Caki2 (cell line): ENCODE measurements at regions not wholly inside any gene's neighbourhood (a gene's known extent, or its start where the extent isn't known, plus 50 kb on each side); places are given as distances from the start of the nearest gene placed in this dataset.

Experiments used
- DNase-seq: peaks from one replicate; pipeline ENCODE4 v3.0.0-alpha.2; 2015; ENCODE audit warnings: low read depth
- in situ Hi-C: cut with HindIII; loops from 2 replicates; pipeline ENCODE4 v1.10.0; 2016; ENCODE audit warnings: low sequenced_read_pairs, low pct_unique_long_range_greater_than_20kb, mixed read lengths

DNA sequence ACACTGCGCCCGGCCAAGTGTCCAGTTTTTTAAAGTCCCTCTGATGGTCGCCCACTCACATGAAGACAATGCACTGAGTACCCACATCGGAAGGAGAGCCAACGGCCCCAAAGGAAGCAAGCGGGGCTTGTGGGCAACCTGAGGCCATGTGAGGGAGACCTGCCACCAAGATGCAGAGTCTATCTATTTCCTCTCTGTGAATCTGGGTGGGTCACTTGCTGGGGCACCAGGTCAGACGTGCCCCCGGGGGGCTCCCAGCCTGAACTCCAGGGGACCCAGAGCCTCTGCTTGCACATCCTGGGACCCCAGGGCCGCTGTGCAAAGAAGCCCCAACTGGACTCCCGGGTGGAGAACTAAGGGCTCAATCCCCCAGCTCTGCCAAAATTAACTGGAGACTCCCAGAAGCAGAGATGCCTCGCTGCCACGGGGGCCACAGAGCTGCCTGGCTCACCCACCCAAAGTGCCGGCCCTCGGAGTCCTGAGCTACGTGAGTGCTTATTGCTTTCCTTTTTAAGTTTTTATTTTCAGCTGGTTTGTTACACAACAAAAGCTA is 106.4 kb downstream of the BRD1 start:
- in situ Hi-C loops = no loop called here

DNA sequence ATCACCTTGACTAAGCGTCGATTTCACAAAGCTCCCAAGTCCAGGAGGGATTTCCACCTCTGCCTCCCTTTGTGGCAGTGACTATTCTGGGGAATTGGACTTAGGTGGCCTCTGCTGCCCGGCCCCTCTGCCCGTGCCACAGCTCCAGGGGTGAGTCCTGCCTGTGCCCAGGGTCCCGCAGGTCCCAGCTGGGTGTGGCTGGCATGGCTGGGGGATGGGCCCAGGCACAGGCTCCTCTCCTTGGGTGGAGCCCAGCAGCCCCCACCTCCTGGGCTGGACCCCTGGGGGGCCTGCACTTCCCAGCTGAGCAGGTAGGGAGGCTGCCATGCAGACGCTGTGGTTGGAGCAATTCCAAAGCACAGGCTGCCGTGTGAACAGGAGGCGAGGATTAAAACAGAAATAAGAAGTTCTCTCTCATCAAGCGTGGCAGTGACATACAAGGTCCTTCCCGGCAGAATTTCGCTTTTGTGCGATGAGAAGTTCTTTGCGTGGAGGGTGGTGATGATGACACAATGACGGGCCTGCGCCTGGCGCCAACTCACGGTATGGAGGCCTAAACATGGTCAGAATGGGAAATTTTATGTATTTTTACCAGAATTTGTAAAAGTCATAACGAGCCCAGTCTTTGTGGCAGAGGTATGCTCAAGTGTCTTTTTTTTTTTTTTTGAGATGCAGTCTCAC is 107.3 kb downstream of the BRD1 start:
- DNase-seq = no peak
- in situ Hi-C loops = no loop called here

More for the DNA sequence above, 106.4 kb downstream of the BRD1 start:
- no peak for DNase-seq

DNA sequence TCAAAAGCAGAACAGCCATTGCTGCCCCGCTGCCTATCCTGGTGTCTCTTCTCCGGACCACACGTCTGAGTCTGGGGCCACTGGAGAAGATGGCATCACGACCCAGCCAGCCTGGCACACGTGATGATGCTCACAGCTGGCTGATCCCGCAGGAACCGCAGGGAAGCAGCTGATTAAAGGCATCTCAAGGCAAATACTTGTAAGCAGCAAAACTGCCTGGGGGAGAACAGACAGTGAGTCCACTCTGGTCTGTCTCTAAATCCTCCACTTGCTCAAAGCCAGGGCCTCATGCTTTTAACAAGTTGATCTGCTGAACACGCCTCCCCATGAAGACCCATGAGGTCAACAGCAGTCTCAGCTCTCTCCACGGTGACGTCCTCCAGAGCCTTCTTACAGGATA is 108.6 kb downstream of the BRD1 start:
- in situ Hi-C loops = no loop called here
- no peak for DNase-seq

GRCh38 chr22:49718396-49718795 is 109.3 kb downstream of the BRD1 start:
- DNase-seq = no peak
- in situ Hi-C loops = no loop called here

DNA sequence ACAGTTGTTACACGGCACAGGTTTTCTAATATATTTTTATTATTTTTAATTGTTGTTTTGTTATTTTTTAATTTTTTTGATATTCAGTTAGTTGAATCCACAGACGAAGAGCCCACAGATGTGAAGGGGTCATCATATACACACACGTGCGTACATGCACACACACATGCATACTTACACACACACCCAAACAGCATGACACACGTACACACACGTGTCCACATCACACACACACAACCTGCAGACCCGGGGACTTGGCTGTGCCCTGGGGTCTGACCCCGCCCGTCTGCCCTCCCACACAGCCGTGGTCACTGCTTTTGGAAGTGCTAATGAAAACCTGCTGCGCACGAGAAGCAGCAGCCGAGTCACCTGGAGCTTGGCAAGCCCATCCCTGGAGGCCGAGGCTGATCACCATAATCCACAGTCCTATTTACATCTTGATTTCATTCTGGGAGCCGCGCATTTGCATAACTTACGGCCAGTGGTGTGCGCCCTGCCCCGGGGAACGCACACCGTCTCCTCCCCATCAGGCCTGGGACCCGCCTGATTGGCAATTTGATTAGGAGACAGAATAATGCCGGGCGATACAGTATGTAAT is 110.3 kb downstream of the BRD1 start:
- in situ Hi-C loops = no loop called here
- no peak for DNase-seq

DNA sequence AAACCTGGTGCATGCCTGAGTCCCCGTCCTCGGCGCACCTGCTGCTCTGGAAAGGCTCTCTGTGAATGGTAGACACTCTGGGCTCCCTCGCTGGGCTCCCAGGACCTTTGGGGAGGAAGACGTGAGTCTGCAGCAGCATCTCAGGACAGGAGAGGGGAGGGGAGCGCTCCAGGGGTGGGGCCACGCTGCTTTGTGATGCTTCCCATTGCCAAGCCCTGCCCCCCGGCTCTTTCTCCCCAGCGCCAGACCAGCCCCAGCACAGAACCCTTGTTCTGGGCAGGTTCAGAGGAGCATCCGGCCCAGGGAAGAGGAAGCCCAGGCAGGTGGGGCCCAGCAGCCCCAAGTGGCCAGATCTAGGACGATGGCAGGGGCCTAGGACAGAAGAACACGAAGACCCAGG is 111.2 kb downstream of the BRD1 start:
- in situ Hi-C loops = no loop called here
- DNase-seq = no peak

GRCh38 chr22:49715450-49715849 is 112.2 kb downstream of the BRD1 start:
- DNase-seq = no peak

DNA sequence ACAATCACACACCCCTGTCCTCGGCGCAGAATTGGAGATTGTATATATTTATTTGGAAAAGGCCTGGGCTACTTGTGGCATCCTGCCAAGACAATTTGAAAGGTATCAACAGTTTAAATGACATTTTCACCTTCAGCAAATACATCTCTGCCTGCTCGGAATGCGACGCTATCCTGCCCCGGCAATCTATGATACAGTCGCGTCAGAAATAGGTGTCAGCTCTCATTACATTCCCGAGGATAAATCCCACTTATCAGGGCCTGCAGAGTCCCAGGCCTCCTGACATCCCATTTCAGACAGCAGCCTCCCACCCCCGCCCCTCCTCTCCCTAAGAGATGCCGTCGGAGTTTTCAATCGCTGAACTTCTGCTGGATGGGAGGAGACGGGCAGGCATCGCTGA is 114.7 kb downstream of the BRD1 start:
- in situ Hi-C loops = no loop called here
- DNase-seq = no peak

More at GRCh38 chr22:49715450-49715849, 112.2 kb downstream of the BRD1 start:
- in situ Hi-C loops = no loop called here

GRCh38 chr22:49712195-49712791 is 115.4 kb downstream of the BRD1 start:
- peak; percentile 10 for DNase-seq
- in situ Hi-C loops = no loop called here

DNA sequence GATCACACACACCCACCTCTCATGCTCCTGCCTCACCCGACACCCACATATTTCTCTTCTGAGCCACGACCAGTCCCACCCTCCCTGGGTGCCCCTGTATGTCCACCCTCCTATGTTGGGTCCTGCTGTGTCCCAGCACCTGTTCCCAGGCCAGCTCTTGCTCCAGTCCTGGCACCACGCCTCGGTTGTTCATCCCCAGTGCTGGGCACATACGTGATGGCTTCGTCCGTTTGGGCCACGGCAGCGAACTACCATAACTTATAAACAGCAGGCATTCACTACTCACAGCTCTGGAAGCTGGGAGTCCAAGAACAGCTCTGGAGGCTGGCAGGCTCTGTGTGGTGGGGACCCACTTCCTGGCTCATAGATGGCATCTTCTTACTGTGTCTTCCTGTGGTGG is 116.9 kb downstream of the BRD1 start:
- in situ Hi-C loops = no loop called here

DNA sequence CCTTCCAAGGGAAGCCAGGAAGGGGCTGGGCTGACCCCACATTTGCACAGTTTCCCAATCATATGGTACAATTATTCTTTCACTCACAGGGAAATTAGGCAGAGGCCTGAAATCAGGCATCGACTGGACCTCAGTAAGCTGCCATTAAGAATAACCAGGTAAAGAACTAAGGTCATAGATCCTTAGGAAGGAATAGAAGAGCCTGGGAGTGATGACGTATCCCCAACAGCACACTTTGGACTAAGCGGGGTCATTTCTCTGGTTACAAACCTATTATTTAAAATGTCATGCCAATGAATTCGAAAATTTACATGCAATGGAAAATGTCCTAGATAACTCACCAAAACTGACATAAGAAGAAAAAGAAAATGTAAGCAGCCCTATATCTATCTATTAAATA is 118.2 kb downstream of the BRD1 start:
- no peak for DNase-seq
- in situ Hi-C loops = no loop called here

More for the DNA sequence above, 116.9 kb downstream of the BRD1 start:
- DNase-seq = no peak

DNA sequence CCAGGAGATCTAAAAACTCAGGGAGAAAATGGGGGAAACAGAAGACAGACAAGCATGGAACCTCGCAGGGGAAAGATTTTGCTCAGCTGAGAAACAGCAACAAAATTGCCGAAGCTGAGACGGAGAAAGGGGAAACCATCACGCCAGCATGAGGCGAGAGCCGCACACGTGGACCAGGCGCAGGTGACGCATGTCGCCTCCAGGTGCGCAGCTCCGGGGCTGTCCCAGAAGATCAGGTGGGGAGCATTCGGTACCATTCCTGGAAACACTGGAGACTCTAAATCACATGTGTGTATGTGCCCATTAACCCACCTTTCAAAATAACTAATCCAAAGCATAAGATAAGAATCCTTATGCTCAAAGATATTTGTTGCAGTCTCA is 121.7 kb downstream of the BRD1 start:
- in situ Hi-C loops = no loop called here
- no peak for DNase-seq

DNA sequence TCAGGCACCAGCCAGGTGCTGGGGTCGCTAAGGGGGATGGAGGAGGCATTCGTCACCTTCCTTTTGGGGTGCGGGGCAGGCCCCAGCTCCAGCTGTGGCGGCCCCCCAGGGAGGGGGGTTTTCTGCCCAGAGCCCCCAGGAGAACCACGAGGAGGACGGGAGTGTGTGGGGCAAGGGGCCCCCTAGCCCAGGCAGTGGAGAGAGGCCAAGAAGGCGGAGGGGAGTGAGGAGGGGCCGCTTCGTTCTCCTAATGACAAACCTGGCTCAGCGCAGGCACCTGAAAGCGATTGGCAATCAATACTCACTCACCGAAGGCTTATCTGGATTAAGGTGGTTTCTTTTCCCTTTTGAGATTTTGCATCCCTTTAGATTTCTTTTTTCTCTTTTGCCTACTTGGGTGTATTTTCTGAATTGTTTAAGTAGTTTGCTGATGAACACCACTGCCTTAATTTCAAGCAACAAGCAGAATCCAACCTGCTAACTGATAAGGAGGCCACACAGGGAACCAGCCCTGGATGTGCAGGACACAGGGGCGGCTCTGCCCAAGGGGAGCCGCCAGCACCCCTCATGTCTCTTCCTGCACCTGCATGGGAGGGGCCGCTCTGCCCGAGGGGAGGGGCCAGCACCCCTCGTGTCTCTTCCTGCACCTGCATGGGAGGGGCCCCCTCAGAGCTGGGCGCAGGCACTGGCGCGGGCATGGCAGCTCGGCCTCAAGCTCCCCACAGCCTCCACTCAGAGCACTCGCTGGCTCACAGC is 122.3 kb downstream of the BRD1 start:
- in situ Hi-C loops = no loop called here
- no peak for DNase-seq

DNA sequence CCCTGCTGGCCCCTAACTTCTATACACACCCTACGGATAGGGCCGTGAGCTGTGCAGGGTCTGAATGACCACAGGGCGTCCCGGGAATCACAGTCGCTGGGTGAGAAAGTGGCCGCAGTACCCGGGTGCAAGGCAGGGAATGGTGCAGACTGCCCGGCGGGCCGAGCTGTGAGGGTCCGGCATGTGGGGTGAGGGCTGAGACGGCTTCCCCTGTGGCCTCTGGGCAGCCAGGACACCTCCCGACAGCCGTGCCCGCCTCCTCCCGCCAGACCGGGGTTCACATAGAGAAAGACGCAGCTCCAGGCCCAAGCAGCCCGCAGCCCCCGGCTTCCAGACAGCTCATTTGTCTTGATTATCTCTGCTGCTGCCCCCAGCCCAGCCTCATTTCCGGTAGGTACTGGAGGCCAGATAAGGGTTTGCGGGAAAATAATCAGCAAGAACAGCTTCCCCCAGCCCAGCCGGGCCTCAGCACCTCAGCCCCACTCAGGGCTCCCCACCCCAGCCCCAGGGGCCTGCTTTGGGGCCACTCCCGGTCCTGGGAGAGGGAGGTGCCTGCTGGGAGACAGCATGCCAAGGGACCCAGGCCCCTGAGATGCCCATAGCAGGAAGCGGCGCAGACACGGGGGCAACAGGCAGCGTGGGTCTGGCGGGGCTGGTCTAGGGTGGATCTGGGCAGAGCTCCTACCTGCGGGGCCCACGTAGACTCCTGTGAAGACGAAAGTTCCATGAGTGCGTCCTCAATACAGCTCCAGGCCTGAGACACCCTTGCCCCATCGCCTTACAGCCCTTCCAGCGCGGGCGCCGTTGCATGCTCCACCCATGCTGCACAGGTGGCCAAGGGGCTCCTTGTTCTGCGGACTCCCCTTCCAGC is 123.1 kb downstream of the BRD1 start:
- in situ Hi-C loops = no loop called here
- no peak for DNase-seq

- in situ Hi-C loops = no loop called here
These were observed 123.7 kb downstream of the BRD1 start for GRCh38 chr22:49703990-49704344.

GRCh38 chr22:49703505-49703904 is 124.2 kb downstream of the BRD1 start:
- in situ Hi-C loops = no loop called here
- no peak for DNase-seq

More at GRCh38 chr22:49703990-49704344, 123.7 kb downstream of the BRD1 start:
- DNase-seq = no peak

GRCh38 chr22:49702068-49702397 is 125.6 kb downstream of the BRD1 start:
- in situ Hi-C loops = no loop called here
- DNase-seq = no peak

DNA sequence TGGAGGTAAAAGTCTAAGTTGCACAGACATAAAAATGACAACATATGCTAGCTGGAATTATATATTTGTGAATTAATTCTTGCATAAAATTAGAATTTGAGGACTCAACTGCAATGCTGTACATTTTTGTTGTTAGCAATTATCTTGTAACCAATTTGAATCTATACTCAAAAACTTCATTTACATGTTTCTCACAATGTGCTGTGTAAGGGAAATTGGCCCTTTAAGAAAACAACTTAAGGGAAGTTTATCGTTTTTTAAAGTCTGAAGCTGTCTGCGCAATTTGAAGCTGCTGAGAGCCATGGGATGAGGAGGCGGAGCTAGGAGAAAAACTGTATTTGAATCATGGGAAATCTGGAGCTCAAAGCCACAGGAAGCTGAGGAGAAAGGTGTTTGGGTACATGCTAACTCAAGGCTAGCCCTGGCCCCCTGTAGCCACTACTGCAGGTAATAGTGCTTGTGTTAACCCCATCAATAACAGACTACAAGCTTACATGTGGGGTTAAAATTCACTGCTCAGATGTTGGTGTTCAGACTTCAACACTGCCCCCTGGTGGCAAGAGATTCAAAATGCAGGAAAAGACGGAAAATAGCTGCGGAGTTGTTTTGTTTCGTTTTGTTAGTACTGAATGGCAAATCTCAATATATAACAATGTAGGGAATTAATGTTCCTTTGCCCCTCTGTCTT is 126.1 kb downstream of the BRD1 start:
- DNase-seq = no peak
- in situ Hi-C loops = no loop called here
